ENCODE measurements at regions not wholly inside any gene's neighbourhood (a gene's known extent, or its start where the extent isn't known, plus 50 kb on each side); places are given as distances from the start of the nearest gene placed in this dataset.

DNA sequence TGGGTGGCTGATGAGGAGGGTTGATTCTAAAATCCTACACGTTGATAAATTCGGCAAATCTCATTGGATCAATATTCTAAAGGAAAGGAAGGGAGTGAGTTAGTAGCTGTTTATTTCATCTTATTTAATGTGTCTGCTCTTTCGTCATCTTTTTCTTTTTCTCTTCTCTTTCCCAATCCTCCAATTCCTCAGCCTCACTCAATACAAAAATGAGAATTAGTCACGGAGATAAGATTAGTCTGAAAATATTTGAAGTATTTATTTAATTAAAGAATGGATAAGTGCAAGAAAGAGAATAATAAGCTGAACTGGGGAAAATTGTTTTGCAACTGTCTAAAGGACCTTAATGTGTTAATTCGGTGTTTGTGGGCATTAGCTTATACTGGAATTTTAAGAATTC lies 1095.1 kb downstream of the DTWD2 start:
- CTCF ChIA-PET, result no interaction called here
- POLR2A ChIA-PET, result no interaction called here
- TF ChIP-seq CTBP1 (IDR thresholded peaks at IDR 0.05; ENCODE audit: borderline replicate concordance) (no peak), ARNT (IDR thresholded peaks at IDR 0.05) (no peak), TARDBP (IDR thresholded peaks at IDR 0.05) (no peak), FOXK2 (IDR thresholded peaks at IDR 0.05) (no peak), ZNF384 (IDR thresholded peaks at IDR 0.05) (no peak), SP1 (IDR thresholded peaks at IDR 0.05) (no peak), FOXM1 (IDR thresholded peaks at IDR 0.05; ENCODE audit: borderline replicate concordance) (no peak), BHLHE40 (IDR thresholded peaks at IDR 0.05; ENCODE audit: borderline replicate concordance) (no peak), SUZ12 (IDR thresholded peaks at IDR 0.05) (no peak), LEF1 (IDR thresholded peaks at IDR 0.05; ENCODE audit: borderline replicate concordance) (no peak), L3MBTL2 (conservative IDR thresholded peaks at IDR 0.05) (no peak), HDGF (IDR thresholded peaks at IDR 0.05; ENCODE audit: borderline replicate concordance) (no peak), PKNOX1 (IDR thresholded peaks at IDR 0.05) (no peak), NFRKB (IDR thresholded peaks at IDR 0.05) (no peak), ELF4 (IDR thresholded peaks at IDR 0.05) (no peak), FOXA1 (IDR thresholded peaks at IDR 0.05) (no peak)
- no peak for DNase-seq (ENCODE audit: extremely low spot score)

GRCh38 chr5:117892360-117892759 lies 1096.0 kb downstream of the DTWD2 start:
- CTCF ChIA-PET, result no interaction called here
- TF ChIP-seq PKNOX1 (IDR thresholded peaks at IDR 0.05), result no peak
- POLR2A ChIA-PET, result no interaction called here
- DNase-seq (ENCODE audit: extremely low spot score), result no peak

DNA sequence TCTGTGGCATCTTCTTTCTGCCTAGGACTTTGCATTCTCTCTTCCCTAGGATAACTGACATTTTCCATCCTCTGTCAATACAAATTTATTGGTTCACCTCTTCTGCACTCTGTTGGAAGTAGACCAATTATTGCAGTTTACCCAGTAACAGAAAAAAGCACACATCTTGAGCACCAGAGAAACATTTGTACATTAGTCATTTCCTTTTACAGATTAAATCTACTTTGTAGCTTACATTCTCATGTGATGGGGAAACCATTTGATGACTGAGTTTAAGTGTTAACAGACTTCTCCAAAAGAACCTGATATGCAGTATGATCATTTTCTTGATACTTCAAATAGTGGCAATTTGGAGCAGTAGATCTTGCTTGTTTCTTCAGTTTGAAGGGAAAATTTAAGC lies 1098.8 kb downstream of the DTWD2 start:
- no peak for DNase-seq (ENCODE audit: extremely low spot score)
- ChIA-PET POLR2A (no interaction called here), CTCF (no interaction called here)
- TF ChIP-seq ARNT (IDR thresholded peaks at IDR 0.05) (no peak), HDGF (IDR thresholded peaks at IDR 0.05; ENCODE audit: borderline replicate concordance) (no peak), LEF1 (IDR thresholded peaks at IDR 0.05; ENCODE audit: borderline replicate concordance) (no peak), SP1 (IDR thresholded peaks at IDR 0.05) (no peak), ZNF384 (IDR thresholded peaks at IDR 0.05) (no peak), FOXA1 (IDR thresholded peaks at IDR 0.05) (no peak), NFRKB (IDR thresholded peaks at IDR 0.05) (no peak), FOXK2 (IDR thresholded peaks at IDR 0.05) (no peak), PKNOX1 (IDR thresholded peaks at IDR 0.05) (no peak), L3MBTL2 (conservative IDR thresholded peaks at IDR 0.05) (no peak)

- ChIA-PET CTCF (no interaction called here), POLR2A (no interaction called here)
- DNase-seq (ENCODE audit: extremely low spot score), result no peak
Observed at GRCh38 chr5:117888688-117889087, 1099.7 kb downstream of the DTWD2 start.

GRCh38 chr5:117881426-117882230 lies 1106.7 kb downstream of the DTWD2 start:
- TF ChIP-seq BHLHE40 (IDR thresholded peaks at IDR 0.05; ENCODE audit: borderline replicate concordance) (no peak), FOXA1 (IDR thresholded peaks at IDR 0.05) (no peak), HDGF (IDR thresholded peaks at IDR 0.05; ENCODE audit: borderline replicate concordance) (no peak), ZNF384 (IDR thresholded peaks at IDR 0.05) (no peak), L3MBTL2 (conservative IDR thresholded peaks at IDR 0.05) (no peak), CTBP1 (IDR thresholded peaks at IDR 0.05; ENCODE audit: borderline replicate concordance) (no peak), SP1 (IDR thresholded peaks at IDR 0.05) (no peak), FOXK2 (IDR thresholded peaks at IDR 0.05) (no peak), NFRKB (IDR thresholded peaks at IDR 0.05) (no peak)
- CTCF ChIA-PET, result no interaction called here
- POLR2A ChIA-PET, result no interaction called here
- DNase-seq (ENCODE audit: extremely low spot score), result no peak

More at GRCh38 chr5:117888688-117889087, 1099.7 kb downstream of the DTWD2 start:
- TF ChIP-seq FOXA1 (IDR thresholded peaks at IDR 0.05), result no peak
- no peak for TF ChIP-seq FOXM1 (IDR thresholded peaks at IDR 0.05; ENCODE audit: borderline replicate concordance)
- no peak for TF ChIP-seq FOXK2 (IDR thresholded peaks at IDR 0.05)
- no peak for TF ChIP-seq BHLHE40 (IDR thresholded peaks at IDR 0.05; ENCODE audit: borderline replicate concordance)
- TF ChIP-seq CTBP1 (IDR thresholded peaks at IDR 0.05; ENCODE audit: borderline replicate concordance), result no peak
- no peak for TF ChIP-seq SUZ12 (IDR thresholded peaks at IDR 0.05)
- no peak for TF ChIP-seq L3MBTL2 (conservative IDR thresholded peaks at IDR 0.05)
- no peak for TF ChIP-seq ZNF384 (IDR thresholded peaks at IDR 0.05)
- TF ChIP-seq TARDBP (IDR thresholded peaks at IDR 0.05), result no peak
- no peak for TF ChIP-seq ARNT (IDR thresholded peaks at IDR 0.05)
- TF ChIP-seq LEF1 (IDR thresholded peaks at IDR 0.05; ENCODE audit: borderline replicate concordance), result no peak
- TF ChIP-seq NFRKB (IDR thresholded peaks at IDR 0.05), result no peak
- TF ChIP-seq PKNOX1 (IDR thresholded peaks at IDR 0.05), result no peak
- TF ChIP-seq ELF4 (IDR thresholded peaks at IDR 0.05), result no peak
- no peak for TF ChIP-seq SP1 (IDR thresholded peaks at IDR 0.05)

- DNase-seq (ENCODE audit: extremely low spot score), result no peak
- TF ChIP-seq SUZ12 (IDR thresholded peaks at IDR 0.05), result no peak
- no peak for TF ChIP-seq TARDBP (IDR thresholded peaks at IDR 0.05)
- no peak for TF ChIP-seq FOXK2 (IDR thresholded peaks at IDR 0.05)
- TF ChIP-seq L3MBTL2 (conservative IDR thresholded peaks at IDR 0.05), result no peak
- no peak for TF ChIP-seq BHLHE40 (IDR thresholded peaks at IDR 0.05; ENCODE audit: borderline replicate concordance)
- no peak for TF ChIP-seq ELF4 (IDR thresholded peaks at IDR 0.05)
- no peak for TF ChIP-seq FOXA1 (IDR thresholded peaks at IDR 0.05)
- no peak for TF ChIP-seq LEF1 (IDR thresholded peaks at IDR 0.05; ENCODE audit: borderline replicate concordance)
- TF ChIP-seq FOXM1 (IDR thresholded peaks at IDR 0.05; ENCODE audit: borderline replicate concordance), result no peak
- no peak for TF ChIP-seq PKNOX1 (IDR thresholded peaks at IDR 0.05)
- no peak for TF ChIP-seq HDGF (IDR thresholded peaks at IDR 0.05; ENCODE audit: borderline replicate concordance)
- no peak for TF ChIP-seq ARNT (IDR thresholded peaks at IDR 0.05)
- no peak for TF ChIP-seq SP1 (IDR thresholded peaks at IDR 0.05)
- no peak for TF ChIP-seq CTBP1 (IDR thresholded peaks at IDR 0.05; ENCODE audit: borderline replicate concordance)
- CTCF ChIA-PET, result no interaction called here
- POLR2A ChIA-PET, result no interaction called here
Observed at GRCh38 chr5:117880932-117881331, 1107.4 kb downstream of the DTWD2 start.

Data from HEK293T (cell line).